ENCODE measurements at regions not wholly inside any gene's neighbourhood (a gene's known extent, or its start where the extent isn't known, plus 50 kb on each side); places are given as distances from the start of the nearest gene placed in this dataset.

- TF ChIP-seq POLR2A (IDR thresholded peaks at IDR 0.05) (no peak), CTCF (IDR thresholded peaks at IDR 0.05) (no peak)
These were observed 191.4 kb upstream of the DAB2 start for GRCh38 chr5:39616131-39616530.

Data from testis (tissue), 2 donors.